H9 (cell line): ENCODE measurements at regions not wholly inside any gene's neighbourhood (a gene's known extent, or its start where the extent isn't known, plus 50 kb on each side); places are given as distances from the start of the nearest gene placed in this dataset.

Experiments used
- DNase-seq: peaks from one replicate; pipeline ENCODE4 v3.0.0-alpha.2; 2017
- H2AFZ ChIP-seq: one replicate; pipeline ENCODE4 v1.6.1; 2013; ENCODE audit warnings: mild to moderate bottlenecking, low read length, control low read depth, moderate library complexity
- H2AK5ac ChIP-seq: 2 replicates; pipeline ENCODE4 v1.6.1; 2013; ENCODE audit warnings: low read length, control low read depth, mixed read lengths; ENCODE audit not compliant: insufficient read length
- H2BK120ac ChIP-seq: one replicate; pipeline ENCODE4 v1.6.1; 2013; ENCODE audit warnings: low read depth, mild to moderate bottlenecking, low read length, control low read depth, inconsistent platforms; ENCODE audit not compliant: poor library complexity, severe bottlenecking
- H2BK12ac ChIP-seq: 2 replicates; pipeline ENCODE4 v1.6.1; 2013; ENCODE audit warnings: low read length, control low read depth, mixed read lengths, low read depth; ENCODE audit not compliant: insufficient read length
- H2BK15ac ChIP-seq: 2 replicates; pipeline ENCODE4 v1.6.1; 2013; ENCODE audit warnings: low read depth, low read length, control low read depth
- H2BK20ac ChIP-seq: one replicate; pipeline ENCODE4 v1.6.1; 2013; ENCODE audit warnings: low read depth, mild to moderate bottlenecking, low read length, control low read depth, inconsistent platforms; ENCODE audit not compliant: poor library complexity, severe bottlenecking
- H2BK5ac ChIP-seq: 2 replicates; pipeline ENCODE4 v1.6.1; 2013; ENCODE audit warnings: low read length, control low read depth, mixed read lengths; ENCODE audit not compliant: insufficient read length
- H3K14ac ChIP-seq: 2 replicates; pipeline ENCODE4 v1.6.1; 2013; ENCODE audit warnings: low read length, control low read depth; ENCODE audit not compliant: insufficient read depth
- H3K18ac ChIP-seq: 2 replicates; pipeline ENCODE4 v1.6.1; 2013; ENCODE audit warnings: low read depth, mild to moderate bottlenecking, mixed read lengths, low read length, control low read depth; ENCODE audit not compliant: insufficient read length
- H3K23ac ChIP-seq: 2 replicates; pipeline ENCODE4 v1.6.1; 2013; ENCODE audit warnings: low read length, control low read depth, mixed read lengths, low read depth; ENCODE audit not compliant: insufficient read length
- H3K23me2 ChIP-seq: 2 replicates; pipeline ENCODE4 v1.6.1; 2013; ENCODE audit warnings: low read depth, mild to moderate bottlenecking, mixed read lengths, low read length, control low read depth; ENCODE audit not compliant: insufficient read length, poor library complexity, severe bottlenecking
- H3K27ac ChIP-seq: 2 replicates; pipeline ENCODE4 v1.5.1; 2013; ENCODE audit warnings: low read length, control low read depth, mixed read lengths, low read depth; ENCODE audit not compliant: insufficient read length
- H3K27me3 ChIP-seq: 2 replicates; pipeline ENCODE4 v1.6.1; 2013; ENCODE audit warnings: low read length, control low read depth, inconsistent platforms; ENCODE audit not compliant: insufficient read depth
- H3K4ac ChIP-seq: 2 replicates; pipeline ENCODE4 v1.6.1; 2013; ENCODE audit warnings: low read depth, mild to moderate bottlenecking, control low read depth, inconsistent platforms, low read length, moderate library complexity
- H3K4me1 ChIP-seq: 2 replicates; pipeline ENCODE4 v1.6.1; 2013; ENCODE audit warnings: low read length, control low read depth, inconsistent platforms; ENCODE audit not compliant: insufficient read depth
- H3K4me2 ChIP-seq: 2 replicates; pipeline ENCODE4 v1.6.1; 2013; ENCODE audit warnings: low read length, control low read depth, mixed read lengths; ENCODE audit not compliant: insufficient read length, insufficient read depth
- H3K56ac ChIP-seq: 2 replicates; pipeline ENCODE4 v1.6.1; 2013; ENCODE audit warnings: low read depth, mild to moderate bottlenecking, mixed read lengths, low read length, control low read depth; ENCODE audit not compliant: insufficient read length
- H3K79me1 ChIP-seq: 2 replicates; pipeline ENCODE4 v1.6.1; 2013; ENCODE audit warnings: low read depth, mild to moderate bottlenecking, moderate library complexity, low read length, control low read depth, inconsistent platforms; ENCODE audit not compliant: insufficient read depth, poor library complexity, severe bottlenecking
- H3K79me2 ChIP-seq: 2 replicates; pipeline ENCODE4 v1.6.1; 2013; ENCODE audit warnings: low read length, control low read depth, inconsistent platforms; ENCODE audit not compliant: insufficient read depth
- H3K9ac ChIP-seq: 2 replicates; pipeline ENCODE4 v1.6.1; 2013; ENCODE audit warnings: low read length, control low read depth, mixed read lengths; ENCODE audit not compliant: insufficient read length; ENCODE audit errors: extremely low read depth
- H3K9me3 ChIP-seq: one replicate; pipeline ENCODE4 v1.6.1; 2013; ENCODE audit warnings: low read depth, low read length, inconsistent platforms; ENCODE audit not compliant: control insufficient read depth
- H3T11ph ChIP-seq: one replicate; pipeline ENCODE4 v1.6.1; 2013; ENCODE audit warnings: mild to moderate bottlenecking, low read length, control low read depth, inconsistent platforms
- H4K20me1 ChIP-seq: one replicate; pipeline ENCODE4 v1.6.1; 2013; ENCODE audit not compliant: control insufficient read depth, insufficient read length, insufficient read depth
- H4K5ac ChIP-seq: 2 replicates; pipeline ENCODE4 v1.6.1; 2013; ENCODE audit warnings: low read depth, mild to moderate bottlenecking, mixed read lengths, low read length, control low read depth; ENCODE audit not compliant: insufficient read length
- H4K8ac ChIP-seq: replicated peaks from 2 replicates; pipeline ENCODE4 v1.6.1; 2013; ENCODE audit warnings: low read length, control low read depth, mixed read lengths, low read depth; ENCODE audit not compliant: insufficient read length
- H4K91ac ChIP-seq: 2 replicates; pipeline ENCODE4 v1.6.1; 2013; ENCODE audit warnings: low read depth, mild to moderate bottlenecking, moderate library complexity, mixed read lengths, low read length, control low read depth; ENCODE audit not compliant: insufficient read length
- H3K27ac Mint-ChIP-seq, 3 experiments: 2 replicates in 2 of 3; 3 replicates in 1 of 3; pipeline ENCODE4 v1.8.0; 2020 to 2021; ENCODE audit warnings: mixed read lengths in 3 of 3, mild to moderate bottlenecking in 1 of 3, moderate library complexity in 1 of 3
- H3K27me3 Mint-ChIP-seq: 2 replicates; pipeline ENCODE4 v1.8.0; 2021; ENCODE audit warnings: low read depth, mild to moderate bottlenecking, moderate library complexity, mixed read lengths
- H3K36me3 Mint-ChIP-seq, 3 experiments: 2 replicates in 2 of 3; 3 replicates in 1 of 3; pipeline ENCODE4 v1.8.0; 2020 to 2021; ENCODE audit warnings: low read depth in 3 of 3, mixed read lengths in 3 of 3; ENCODE audit not compliant: insufficient read depth in 1 of 3
- H3K4me1 Mint-ChIP-seq, 2 experiments: 2 replicates each; pipeline ENCODE4 v1.8.0; 2020; ENCODE audit warnings: mixed read lengths in 2 of 2
- H3K4me3 Mint-ChIP-seq, 2 experiments: 2 replicates in 1 of 2; 3 replicates in 1 of 2; pipeline ENCODE4 v1.8.0; 2020 to 2021; ENCODE audit warnings: mild to moderate bottlenecking in 2 of 2, mixed read lengths in 2 of 2, moderate library complexity in 1 of 2
- H3K9me3 Mint-ChIP-seq, 2 experiments: 2 replicates in 1 of 2; 3 replicates in 1 of 2; pipeline ENCODE4 v1.8.0; 2020; ENCODE audit warnings: mild to moderate bottlenecking in 2 of 2, mixed read lengths in 2 of 2, moderate library complexity in 1 of 2
- CTCF ChIP-seq: fragments of 200-600 bp; sonication (generic); conservative IDR thresholded peaks from 3 replicates; pipeline ENCODE4 v1.8.0; 2021; ENCODE audit warnings: antibody characterized with exemption, mild to moderate bottlenecking
- WGBS: extraction: QIAGEN DNeasy Blood & Tissue Kit; methylation state at CpG from one replicate; pipeline ENCODE4 v1.1.7; 2013; ENCODE audit warnings: missing lambda C conversion rate, low lambda C conversion rate, mixed read lengths; ENCODE audit not compliant: insufficient read length; ENCODE audit errors: extremely low coverage; 5-methylcytosine and 5-hydroxymethylcytosine counted together

DNA sequence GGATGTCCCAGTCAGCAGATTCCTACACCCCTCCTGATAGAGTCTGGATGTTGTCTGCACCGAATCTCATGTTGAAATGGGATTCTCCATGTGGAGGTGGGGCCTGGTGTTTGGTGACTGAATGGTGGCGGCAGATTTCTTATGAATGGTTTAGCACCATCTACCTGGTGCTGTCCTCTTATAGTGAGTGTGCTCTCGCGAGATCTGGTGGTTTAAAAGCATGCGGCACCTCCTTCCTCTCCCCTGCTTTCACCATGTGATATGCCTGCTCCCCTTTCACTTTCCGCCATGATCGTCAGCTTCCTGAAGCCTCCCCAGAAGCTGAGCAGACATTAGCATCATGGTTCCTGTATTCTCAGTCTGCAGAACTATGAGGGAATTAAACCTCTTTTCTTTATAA lies 135.2 kb upstream of the SLC6A11 start:
- H2BK20ac ChIP-seq, result no peak overlapping the region
- no peaks in the 10 kb centered on the region for H3K36me3 Mint-ChIP-seq
- no peak overlapping the region for H3K18ac ChIP-seq
- no peaks in the 10 kb centered on the region for H3K4me1 ChIP-seq
- H4K5ac ChIP-seq, result no peak overlapping the region
- H4K20me1 ChIP-seq, result no peaks in the 10 kb centered on the region
- H2AK5ac ChIP-seq, result no peak overlapping the region
- H3K4ac ChIP-seq, result no peak overlapping the region
- H2BK12ac ChIP-seq, result no peak overlapping the region
- H2BK5ac ChIP-seq, result no peak overlapping the region
- 0 out of 4 replicates have a peak, but pooled peaks cover 0 to 4% of the 10 kb centered on the region in 2 experiments for H3K4me1 Mint-ChIP-seq
- H3K27ac ChIP-seq, result no peak overlapping the region
- H3K23me2 ChIP-seq, result no peaks in the 10 kb centered on the region
- H3K9ac ChIP-seq, result no peak overlapping the region
- H3K4me2 ChIP-seq, result no peak overlapping the region
- H3K27me3 Mint-ChIP-seq, result peaks cover 7% of the 10 kb centered on the region
- no peak overlapping the region for H4K8ac ChIP-seq
- H3K27me3 ChIP-seq, result no peaks in the 10 kb centered on the region
- no peak overlapping the region for H3K14ac ChIP-seq
- H3K9me3 ChIP-seq, result no peaks in the 10 kb centered on the region
- H3K79me2 ChIP-seq, result no peaks in the 10 kb centered on the region
- no peak overlapping the region for H3K56ac ChIP-seq
- H3K79me1 ChIP-seq, result no peaks in the 10 kb centered on the region
- H2BK15ac ChIP-seq, result no peak overlapping the region
- TF ChIP-seq CTCF, result no peak
- WGBS, result no CpG with 5 or more reads among the region's 7 CpGs
- no peak overlapping the region for H3K4me3 Mint-ChIP-seq
- no peaks in the 10 kb centered on the region; a peak in 1 of 5 replicates for H3K9me3 Mint-ChIP-seq
- H3K23ac ChIP-seq, result no peak overlapping the region
- no peak for DNase-seq
- H3T11ph ChIP-seq, result no peak overlapping the region
- no peak overlapping the region for H4K91ac ChIP-seq
- H2AFZ ChIP-seq, result no peak overlapping the region
- no peak overlapping the region for H2BK120ac ChIP-seq
- H3K27ac Mint-ChIP-seq, result no peak overlapping the region
